ENCODE measurements at regions not wholly inside any gene's neighbourhood (a gene's known extent, or its start where the extent isn't known, plus 50 kb on each side); places are given as distances from the start of the nearest gene placed in this dataset.
A peak's percentile ranks its signal among the peaks of the same experiment; 100 is the strongest.

DNA sequence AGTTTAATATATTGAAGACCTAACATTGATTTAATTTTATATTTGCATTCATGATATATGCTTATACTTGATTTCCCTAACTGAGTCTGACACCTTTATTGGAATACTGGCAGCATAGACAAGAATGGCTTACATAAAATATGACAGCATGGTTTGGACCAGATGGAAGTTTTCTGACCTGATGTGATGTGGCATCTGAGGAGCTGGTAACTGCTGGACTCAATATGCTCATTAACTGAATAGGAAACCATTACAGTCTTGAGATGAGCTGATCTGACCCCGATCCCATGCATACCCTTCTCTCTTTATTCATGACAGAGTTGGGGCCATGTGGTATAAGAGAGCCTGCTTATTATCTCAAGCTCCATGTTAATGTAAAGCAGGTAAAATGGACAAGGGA is 604.8 kb upstream of the SEL1L start:
- H3K27me3 ChIP-seq (ENCODE audit: control insufficient read depth, insufficient read depth, low read length): no peaks in the 10 kb centered on the region
- H3K4me3 ChIP-seq (ENCODE audit: low read depth, low read length): no peak overlapping the region
- FAIRE-seq (no peak), DNase-seq (ENCODE audit: low read depth) (no peak)
- TF ChIP-seq, protein P1, sequence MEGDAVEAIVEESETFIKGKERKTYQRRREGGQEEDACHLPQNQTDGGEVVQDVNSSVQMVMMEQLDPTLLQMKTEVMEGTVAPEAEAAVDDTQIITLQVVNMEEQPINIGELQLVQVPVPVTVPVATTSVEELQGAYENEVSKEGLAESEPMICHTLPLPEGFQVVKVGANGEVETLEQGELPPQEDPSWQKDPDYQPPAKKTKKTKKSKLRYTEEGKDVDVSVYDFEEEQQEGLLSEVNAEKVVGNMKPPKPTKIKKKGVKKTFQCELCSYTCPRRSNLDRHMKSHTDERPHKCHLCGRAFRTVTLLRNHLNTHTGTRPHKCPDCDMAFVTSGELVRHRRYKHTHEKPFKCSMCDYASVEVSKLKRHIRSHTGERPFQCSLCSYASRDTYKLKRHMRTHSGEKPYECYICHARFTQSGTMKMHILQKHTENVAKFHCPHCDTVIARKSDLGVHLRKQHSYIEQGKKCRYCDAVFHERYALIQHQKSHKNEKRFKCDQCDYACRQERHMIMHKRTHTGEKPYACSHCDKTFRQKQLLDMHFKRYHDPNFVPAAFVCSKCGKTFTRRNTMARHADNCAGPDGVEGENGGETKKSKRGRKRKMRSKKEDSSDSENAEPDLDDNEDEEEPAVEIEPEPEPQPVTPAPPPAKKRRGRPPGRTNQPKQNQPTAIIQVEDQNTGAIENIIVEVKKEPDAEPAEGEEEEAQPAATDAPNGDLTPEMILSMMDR (IDR thresholded peaks at IDR 0.05; ENCODE audit: insufficient read depth, low read length, severe bottlenecking): no peak
- no peaks in the 10 kb centered on the region for H3K36me3 ChIP-seq (ENCODE audit: control insufficient read depth, insufficient read depth, low read length)

DNA sequence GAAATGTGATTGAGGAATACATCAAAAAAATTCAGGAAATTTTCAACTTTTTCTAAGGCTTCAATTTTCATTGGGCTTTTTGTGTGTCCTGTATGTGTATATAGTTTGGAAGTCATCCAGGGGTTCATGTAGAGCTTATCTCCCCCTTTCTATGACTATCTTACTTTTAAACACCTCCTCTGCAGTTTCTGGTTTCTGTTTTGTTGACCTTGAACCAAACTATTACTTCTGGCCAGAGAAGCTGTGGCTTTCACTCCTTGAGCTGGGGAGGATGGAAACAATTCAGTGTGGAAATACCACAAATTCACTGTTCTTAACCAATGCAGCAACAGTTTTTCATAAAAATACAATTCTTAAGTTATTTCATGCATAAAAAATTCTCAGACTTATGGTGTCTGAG is 613.2 kb upstream of the SEL1L start:
- Histone ChIP-seq H3K4me3 (ENCODE audit: low read depth, low read length) (no peak overlapping the region), H3K36me3 (ENCODE audit: control insufficient read depth, insufficient read depth, low read length) (no peaks in the 10 kb centered on the region), H3K27me3 (ENCODE audit: control insufficient read depth, insufficient read depth, low read length) (no peaks in the 10 kb centered on the region)
- TF ChIP-seq, protein P1 (IDR thresholded peaks at IDR 0.05; ENCODE audit: insufficient read depth, low read length, severe bottlenecking): no peak
- FAIRE-seq (no peak), DNase-seq (ENCODE audit: low read depth) (no peak)

DNA sequence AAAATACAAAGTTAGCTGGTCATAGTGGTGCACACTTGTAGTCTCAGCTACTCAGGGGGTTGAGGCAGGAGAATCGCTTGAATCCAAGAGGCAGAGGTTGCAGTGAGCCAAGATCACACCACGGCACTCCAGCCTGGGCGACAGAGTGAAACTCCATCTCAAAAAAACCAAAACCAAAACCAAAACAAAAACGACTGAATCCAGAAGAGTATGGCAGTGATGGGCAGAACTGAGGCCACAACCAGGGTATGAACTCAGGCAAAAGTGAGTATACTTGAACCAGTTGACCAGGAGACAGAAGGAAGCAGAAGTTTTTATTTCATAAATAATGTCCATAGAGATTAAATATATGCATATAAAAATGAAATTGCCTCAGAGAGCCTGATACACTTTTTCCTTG is 620.0 kb upstream of the SEL1L start:
- Histone ChIP-seq H3K36me3 (ENCODE audit: control insufficient read depth, insufficient read depth, low read length) (no peaks in the 10 kb centered on the region), H3K4me3 (ENCODE audit: low read depth, low read length) (no peak overlapping the region), H3K27me3 (ENCODE audit: control insufficient read depth, insufficient read depth, low read length) (no peaks in the 10 kb centered on the region)
- TF ChIP-seq, protein P1 (IDR thresholded peaks at IDR 0.05; ENCODE audit: insufficient read depth, low read length, severe bottlenecking): no peak
- no peak for FAIRE-seq
- DNase-seq (ENCODE audit: low read depth): no peak

DNA sequence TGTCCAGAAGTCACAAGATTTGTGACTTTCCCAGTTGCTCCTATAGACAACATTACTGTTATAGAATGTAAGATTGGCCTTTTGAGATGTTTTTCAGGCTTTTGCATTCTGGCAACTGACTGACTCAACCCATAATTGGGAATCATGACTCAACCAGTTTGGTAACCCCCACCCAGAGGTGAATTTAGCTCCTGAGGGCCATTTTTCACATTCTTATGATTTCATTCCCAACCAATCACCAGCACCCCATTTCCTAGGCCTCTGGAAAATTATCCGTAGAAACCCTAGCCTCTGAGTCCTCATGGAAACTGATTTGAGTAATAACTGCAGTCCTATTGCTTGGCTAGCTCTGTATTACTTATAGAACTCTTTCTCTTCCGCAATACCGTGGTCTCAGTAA is 626.0 kb upstream of the SEL1L start:
- H3K27me3 ChIP-seq (ENCODE audit: control insufficient read depth, insufficient read depth, low read length): no peaks in the 10 kb centered on the region
- peak; percentile 8 for DNase-seq (ENCODE audit: low read depth)
- no peaks in the 10 kb centered on the region for H3K36me3 ChIP-seq (ENCODE audit: control insufficient read depth, insufficient read depth, low read length)
- no peak overlapping the region for H3K4me3 ChIP-seq (ENCODE audit: low read depth, low read length)
- FAIRE-seq: no peak
- TF ChIP-seq, protein P1 (IDR thresholded peaks at IDR 0.05; ENCODE audit: insufficient read depth, low read length, severe bottlenecking): no peak

DNA sequence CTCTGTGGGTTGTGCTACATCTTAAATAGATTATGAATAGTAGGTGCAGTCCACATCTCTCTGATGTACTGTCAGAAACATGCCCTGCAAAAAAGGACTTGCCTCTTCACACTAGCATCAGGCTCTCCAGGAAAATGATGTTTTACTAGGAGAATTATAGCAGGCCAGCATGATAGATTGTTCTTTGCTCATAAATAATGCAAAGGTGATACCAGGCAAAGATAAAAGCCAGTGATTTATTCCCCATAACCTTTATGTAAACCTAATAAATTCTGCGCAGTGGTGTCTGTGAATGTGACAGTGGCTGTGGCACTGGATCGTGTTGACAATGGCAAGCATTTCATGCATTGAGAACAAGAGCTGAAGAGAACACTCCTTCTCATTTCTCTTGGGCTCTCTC is 646.5 kb upstream of the SEL1L start:
- TF ChIP-seq, protein P1 (IDR thresholded peaks at IDR 0.05; ENCODE audit: insufficient read depth, low read length, severe bottlenecking): no peak
- H3K36me3 ChIP-seq (ENCODE audit: control insufficient read depth, insufficient read depth, low read length): no peaks in the 10 kb centered on the region
- FAIRE-seq: no peak
- DNase-seq (ENCODE audit: low read depth): no peak
- no peak overlapping the region for H3K4me3 ChIP-seq (ENCODE audit: low read depth, low read length)
- no peaks in the 10 kb centered on the region for H3K27me3 ChIP-seq (ENCODE audit: control insufficient read depth, insufficient read depth, low read length)

DNA sequence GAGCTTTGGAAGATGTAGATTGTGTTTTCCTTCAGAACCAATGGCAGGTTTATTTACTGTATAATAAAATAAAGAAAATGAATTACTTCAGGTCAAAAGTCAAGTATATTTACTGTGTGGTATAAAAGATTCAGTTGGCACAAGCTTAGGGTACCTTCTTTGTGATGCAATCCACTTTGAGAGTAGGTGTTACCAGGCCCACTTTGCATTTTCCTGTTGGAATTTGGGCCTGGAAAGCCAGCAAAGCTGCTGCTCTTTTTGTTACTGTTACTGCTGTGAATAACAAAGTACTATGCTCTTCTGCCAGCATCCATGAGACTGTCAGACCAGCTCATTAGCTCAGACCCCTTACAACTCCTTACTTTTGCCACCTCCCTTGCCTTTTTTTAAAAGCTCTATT is 649.0 kb upstream of the SEL1L start:
- Histone ChIP-seq H3K4me3 (ENCODE audit: low read depth, low read length) (no peak overlapping the region), H3K27me3 (ENCODE audit: control insufficient read depth, insufficient read depth, low read length) (no peaks in the 10 kb centered on the region), H3K36me3 (ENCODE audit: control insufficient read depth, insufficient read depth, low read length) (no peaks in the 10 kb centered on the region)
- DNase-seq (ENCODE audit: low read depth) (no peak), FAIRE-seq (no peak)
- TF ChIP-seq, protein P1 (IDR thresholded peaks at IDR 0.05; ENCODE audit: insufficient read depth, low read length, severe bottlenecking): no peak
